Activated CD8-positive, alpha-beta memory T cell treated with anti-CD3 and anti-CD28 coated beads for 24 hours (primary cell): ENCODE measurements at regions not wholly inside any gene's neighbourhood (a gene's known extent, or its start where the extent isn't known, plus 50 kb on each side); places are given as distances from the start of the nearest gene placed in this dataset.

Source experiments
- DNase-seq: peaks from one replicate; pipeline ENCODE4 v3.0.0-alpha.2; 2020

GRCh38 chr15:79373113-79373512 lies 59.0 kb upstream of the MINAR1 start:
- no peak for DNase-seq

- DNase-seq: no peak
Measured at GRCh38 chr15:79373728-79374127, 58.4 kb upstream of the MINAR1 start.

GRCh38 chr15:79376383-79376782 lies 55.8 kb upstream of the MINAR1 start:
- DNase-seq: no peak

DNA sequence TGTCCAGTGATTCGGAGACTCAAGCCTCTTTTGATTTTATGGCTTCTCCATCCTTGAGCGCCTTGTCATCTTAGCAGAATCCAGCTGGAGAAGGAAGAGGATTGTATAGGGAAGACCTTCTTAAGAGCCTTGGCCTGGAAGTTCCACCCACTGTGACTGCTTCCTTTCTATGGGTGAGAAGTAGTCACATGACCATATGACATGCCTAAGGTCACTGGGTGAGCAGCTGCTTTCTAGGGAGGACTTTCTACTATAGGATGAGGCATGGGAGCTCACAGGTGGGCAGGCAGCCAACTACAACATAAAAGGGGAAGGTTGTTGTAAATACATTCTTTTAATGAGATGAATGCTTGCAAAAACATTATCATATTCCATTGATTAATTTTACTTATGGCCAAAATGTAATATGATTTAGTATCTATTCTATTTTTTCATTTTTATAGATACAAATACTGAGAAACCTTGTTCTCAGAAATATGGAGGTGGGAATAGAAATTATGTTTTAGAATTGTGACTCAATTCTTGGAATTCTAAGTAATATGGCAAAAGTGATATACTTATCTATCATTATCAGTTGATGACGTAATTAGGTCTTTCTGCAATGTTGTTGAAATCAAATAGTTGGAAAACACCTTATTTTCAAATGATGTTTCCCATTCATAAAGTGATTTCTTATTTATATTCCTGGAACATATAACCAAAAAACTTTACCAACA lies 53.6 kb upstream of the MINAR1 start:
- no peak for DNase-seq

DNA sequence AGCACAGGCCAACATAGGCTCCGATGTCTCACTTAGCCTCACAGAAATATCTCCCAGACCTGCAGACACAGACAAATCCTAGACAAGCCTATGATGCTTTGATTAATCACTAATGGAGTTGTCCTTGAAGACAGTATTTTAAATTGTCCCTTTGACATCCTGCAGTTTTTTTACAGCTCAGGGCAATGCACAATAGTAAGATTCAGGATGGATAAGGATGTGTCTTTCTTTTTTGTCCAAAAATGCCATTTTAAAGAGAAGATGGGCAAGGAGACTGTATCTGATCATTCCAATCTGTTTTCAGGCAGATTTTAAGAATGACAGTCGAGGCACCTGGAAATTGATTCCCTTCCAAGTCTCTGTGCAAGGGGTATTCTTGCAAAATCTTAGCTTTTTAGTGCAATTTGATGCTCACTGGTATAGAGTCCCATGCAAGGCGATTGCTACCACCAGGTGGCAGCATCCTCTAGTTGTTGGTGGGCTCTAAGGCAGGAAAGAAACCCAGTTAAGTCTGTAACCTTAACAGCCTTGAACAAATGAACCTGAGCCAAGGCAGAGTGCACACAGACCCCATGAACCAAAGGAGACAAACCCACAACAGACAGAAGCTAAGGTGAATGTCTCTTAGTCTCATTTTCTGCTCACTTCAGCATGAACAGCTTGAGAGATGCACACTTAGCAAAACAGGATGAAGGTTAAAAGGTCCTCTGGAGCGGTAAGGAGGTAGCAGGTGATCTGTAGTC lies 51.2 kb upstream of the MINAR1 start:
- DNase-seq: peak; percentile 90

DNA sequence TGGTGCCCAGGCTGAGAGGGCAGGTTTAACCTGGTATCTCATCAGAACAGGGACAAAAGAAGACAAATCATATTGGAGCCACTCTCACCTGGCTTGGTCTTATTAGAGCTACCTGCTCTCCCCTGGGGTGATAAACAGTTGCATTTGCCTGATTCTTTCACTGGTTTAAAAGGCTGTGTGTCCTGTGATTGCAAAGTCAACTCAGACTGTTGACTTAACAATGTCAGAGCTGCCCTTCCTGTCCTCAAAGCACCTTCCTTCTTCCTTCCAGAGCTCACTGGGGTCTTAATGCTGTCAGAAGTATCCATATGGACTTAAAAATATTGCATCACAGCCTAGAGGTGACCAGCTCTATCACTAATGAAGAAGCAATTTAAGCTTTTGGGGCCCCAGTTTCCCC lies 50.5 kb upstream of the MINAR1 start:
- no peak for DNase-seq
